Tibial artery (tissue), 4 donors: ENCODE measurements at regions not wholly inside any gene's neighbourhood (a gene's known extent, or its start where the extent isn't known, plus 50 kb on each side); places are given as distances from the start of the nearest gene placed in this dataset.
A peak's percentile ranks its signal among the peaks of the same experiment; 100 is the strongest.

Experiments used
- DNase-seq, 2 donors: peaks; one replicate each; pipeline ENCODE4 v3.0.0-alpha.2; 2019
- H3K27ac ChIP-seq, 2 donors: fragments of 200-600 bp; sonication (generic) in 1 of 2; 1 replicate in 1 of 2; 2 replicates in 1 of 2; pipeline ENCODE4 v1.5.1; 2018 to 2019; ENCODE audit warnings: mild to moderate bottlenecking in 1 of 2
- H3K27me3 ChIP-seq, 2 donors: fragments of 200-600 bp; sonication (generic) in 1 of 2; one replicate each; pipeline versions ENCODE4 v1.5.1 to v1.6.0; 2016 to 2019
- H3K36me3 ChIP-seq, 3 donors: fragments of 200-600 bp; sonication (generic) in 2 of 3; one replicate each; pipeline ENCODE4 v1.5.1; 2016 to 2019; ENCODE audit warnings: mild to moderate bottlenecking in 2 of 3
- H3K4me1 ChIP-seq, 4 donors: fragments of 200-600 bp; sonication (generic) in 2 of 4; 1 replicate in 3 of 4; 2 replicates in 1 of 4; pipeline ENCODE4 v1.5.1; 2016 to 2019
- H3K4me3 ChIP-seq, 2 donors: fragments of 200-600 bp; sonication (generic) in 1 of 2; 1 replicate in 1 of 2; 2 replicates in 1 of 2; pipeline ENCODE4 v1.5.1; 2018 to 2019; ENCODE audit warnings: mild to moderate bottlenecking in 2 of 2
- H3K9me3 ChIP-seq, 3 donors: fragments of 200-600 bp; sonication (generic) in 1 of 3; one replicate each; pipeline ENCODE4 v1.5.1; 2016 to 2019
- intact Hi-C: fragments of 100-400 bp; cut with DNase I; formaldehyde crosslinking; loops from one replicate; pipeline ENCODE4 v1.15.0; 2023; ENCODE audit warnings: low total_unique reads
- TF ChIP-seq, protein P1 (sequence below), 2 experiments: fragments of 200-600 bp in 1 of 2; fragments of 450-650 bp in 1 of 2; IDR thresholded peaks; one replicate each; pipeline ENCODE4 v1.5.1; 2017 to 2019; ENCODE audit warnings: antibody characterized with exemption in 2 of 2, mild to moderate bottlenecking in 1 of 2, moderate library complexity in 1 of 2

- TF ChIP-seq, protein P1, sequence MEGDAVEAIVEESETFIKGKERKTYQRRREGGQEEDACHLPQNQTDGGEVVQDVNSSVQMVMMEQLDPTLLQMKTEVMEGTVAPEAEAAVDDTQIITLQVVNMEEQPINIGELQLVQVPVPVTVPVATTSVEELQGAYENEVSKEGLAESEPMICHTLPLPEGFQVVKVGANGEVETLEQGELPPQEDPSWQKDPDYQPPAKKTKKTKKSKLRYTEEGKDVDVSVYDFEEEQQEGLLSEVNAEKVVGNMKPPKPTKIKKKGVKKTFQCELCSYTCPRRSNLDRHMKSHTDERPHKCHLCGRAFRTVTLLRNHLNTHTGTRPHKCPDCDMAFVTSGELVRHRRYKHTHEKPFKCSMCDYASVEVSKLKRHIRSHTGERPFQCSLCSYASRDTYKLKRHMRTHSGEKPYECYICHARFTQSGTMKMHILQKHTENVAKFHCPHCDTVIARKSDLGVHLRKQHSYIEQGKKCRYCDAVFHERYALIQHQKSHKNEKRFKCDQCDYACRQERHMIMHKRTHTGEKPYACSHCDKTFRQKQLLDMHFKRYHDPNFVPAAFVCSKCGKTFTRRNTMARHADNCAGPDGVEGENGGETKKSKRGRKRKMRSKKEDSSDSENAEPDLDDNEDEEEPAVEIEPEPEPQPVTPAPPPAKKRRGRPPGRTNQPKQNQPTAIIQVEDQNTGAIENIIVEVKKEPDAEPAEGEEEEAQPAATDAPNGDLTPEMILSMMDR (IDR thresholded peaks at IDR 0.05), result no peak
Measured at GRCh38 chr3:103033841-103034240, 599.0 kb downstream of the ZPLD1 start.

DNA sequence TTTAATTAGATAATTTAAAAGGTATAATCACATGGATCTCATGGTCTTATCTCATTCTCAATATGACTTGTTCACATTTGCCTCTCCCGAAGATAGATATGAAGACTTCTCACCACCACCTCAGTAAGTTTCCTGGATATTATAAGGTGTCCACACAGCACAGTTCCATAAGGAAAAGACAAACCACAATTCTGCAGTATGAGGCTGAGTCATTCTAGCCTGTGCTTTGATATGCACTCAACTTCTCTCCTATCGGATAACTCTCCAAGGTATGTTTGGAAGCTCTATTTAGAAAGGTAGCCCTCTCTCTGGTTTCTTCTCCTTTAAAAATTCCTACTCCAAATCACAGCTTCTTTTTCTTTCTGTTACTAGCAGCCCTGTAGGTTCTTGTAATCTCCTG, 612.8 kb downstream of the ZPLD1 start:
- Histone ChIP-seq H3K4me3 (no peak overlapping the region), H3K9me3 (no peaks in the 10 kb centered on the region), H3K36me3 (no peaks in the 10 kb centered on the region), H3K27ac (no peak overlapping the region), H3K27me3 (no peaks in the 10 kb centered on the region), H3K4me1 (no peaks in the 10 kb centered on the region)
- intact Hi-C loops, result no loop called here
- DNase-seq, result no peak
- TF ChIP-seq, protein P1 (IDR thresholded peaks at IDR 0.05), result no peak

More at GRCh38 chr3:103033841-103034240, 599.0 kb downstream of the ZPLD1 start:
- intact Hi-C loops, result no loop called here
- no peak overlapping the region for H3K4me3 ChIP-seq
- H3K4me1 ChIP-seq, result no peaks in the 10 kb centered on the region
- H3K36me3 ChIP-seq, result no peaks in the 10 kb centered on the region
- H3K27me3 ChIP-seq, result no peaks in the 10 kb centered on the region
- H3K9me3 ChIP-seq, result no peaks in the 10 kb centered on the region
- DNase-seq, result no peak
- H3K27ac ChIP-seq, result no peak overlapping the region

- H3K4me3 ChIP-seq, result no peak overlapping the region
- no peaks in the 10 kb centered on the region for H3K36me3 ChIP-seq
- TF ChIP-seq, protein P1 (IDR thresholded peaks at IDR 0.05), result no peak
- DNase-seq, result no peak
- no peaks in the 10 kb centered on the region for H3K9me3 ChIP-seq
- H3K27me3 ChIP-seq, result no peaks in the 10 kb centered on the region
- intact Hi-C loops, result no loop called here
- no peaks in the 10 kb centered on the region for H3K4me1 ChIP-seq
- H3K27ac ChIP-seq, result no peak overlapping the region
Measured at GRCh38 chr3:103048068-103048722, 613.4 kb downstream of the ZPLD1 start.

- intact Hi-C loops, result no loop called here
- H3K36me3 ChIP-seq, result no peaks in the 10 kb centered on the region
- no peaks in the 10 kb centered on the region for H3K4me1 ChIP-seq
- no peaks in the 10 kb centered on the region for H3K9me3 ChIP-seq
- no peak overlapping the region for H3K4me3 ChIP-seq
- H3K27ac ChIP-seq, result no peak overlapping the region
- TF ChIP-seq, protein P1 (IDR thresholded peaks at IDR 0.05), result no peak
- H3K27me3 ChIP-seq, result no peaks in the 10 kb centered on the region
- DNase-seq, result peak; percentile 71 to 80
Measured at GRCh38 chr3:103052236-103052830, 617.5 kb downstream of the ZPLD1 start.

DNA sequence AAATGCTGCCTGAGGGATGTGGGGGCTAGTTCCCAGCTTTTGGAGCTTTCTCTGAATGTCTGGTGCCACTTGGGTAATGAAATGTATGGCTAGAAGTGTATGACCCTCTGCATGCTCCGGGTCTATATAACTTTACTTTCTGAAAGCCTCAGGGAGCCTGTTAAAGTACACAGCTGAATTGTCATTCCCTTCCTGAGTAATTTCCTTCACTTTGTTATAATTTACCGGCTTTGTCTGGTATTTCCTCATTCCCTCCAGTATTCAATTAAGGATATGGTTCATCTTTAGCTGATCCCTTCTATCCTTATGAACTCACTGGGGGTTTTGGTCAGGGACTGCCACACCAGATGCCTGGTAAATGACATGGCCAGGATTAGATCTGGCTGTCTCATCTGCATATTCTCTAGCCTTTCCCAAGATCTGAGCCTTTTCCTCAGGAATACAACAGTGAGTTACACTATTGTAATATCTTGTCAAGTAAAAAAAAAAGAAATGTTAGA, 620.3 kb downstream of the ZPLD1 start:
- TF ChIP-seq, protein P1 (IDR thresholded peaks at IDR 0.05), result no peak
- H3K4me1 ChIP-seq, result no peaks in the 10 kb centered on the region
- no peaks in the 10 kb centered on the region for H3K9me3 ChIP-seq
- no peak for DNase-seq
- intact Hi-C loops, result no loop called here
- H3K4me3 ChIP-seq, result no peak overlapping the region
- no peaks in the 10 kb centered on the region for H3K27me3 ChIP-seq
- no peaks in the 10 kb centered on the region for H3K36me3 ChIP-seq
- H3K27ac ChIP-seq, result no peak overlapping the region
